Embryonic facial prominence (tissue), 1 donor: ENCODE measurements at regions not wholly inside any gene's neighbourhood (a gene's known extent, or its start where the extent isn't known, plus 50 kb on each side); places are given as distances from the start of the nearest gene placed in this dataset.

Source experiments
- DNase-seq: peaks from one replicate; pipeline ENCODE4 v3.0.0-alpha.2; 2016; ENCODE audit errors: extremely low spot score

DNA sequence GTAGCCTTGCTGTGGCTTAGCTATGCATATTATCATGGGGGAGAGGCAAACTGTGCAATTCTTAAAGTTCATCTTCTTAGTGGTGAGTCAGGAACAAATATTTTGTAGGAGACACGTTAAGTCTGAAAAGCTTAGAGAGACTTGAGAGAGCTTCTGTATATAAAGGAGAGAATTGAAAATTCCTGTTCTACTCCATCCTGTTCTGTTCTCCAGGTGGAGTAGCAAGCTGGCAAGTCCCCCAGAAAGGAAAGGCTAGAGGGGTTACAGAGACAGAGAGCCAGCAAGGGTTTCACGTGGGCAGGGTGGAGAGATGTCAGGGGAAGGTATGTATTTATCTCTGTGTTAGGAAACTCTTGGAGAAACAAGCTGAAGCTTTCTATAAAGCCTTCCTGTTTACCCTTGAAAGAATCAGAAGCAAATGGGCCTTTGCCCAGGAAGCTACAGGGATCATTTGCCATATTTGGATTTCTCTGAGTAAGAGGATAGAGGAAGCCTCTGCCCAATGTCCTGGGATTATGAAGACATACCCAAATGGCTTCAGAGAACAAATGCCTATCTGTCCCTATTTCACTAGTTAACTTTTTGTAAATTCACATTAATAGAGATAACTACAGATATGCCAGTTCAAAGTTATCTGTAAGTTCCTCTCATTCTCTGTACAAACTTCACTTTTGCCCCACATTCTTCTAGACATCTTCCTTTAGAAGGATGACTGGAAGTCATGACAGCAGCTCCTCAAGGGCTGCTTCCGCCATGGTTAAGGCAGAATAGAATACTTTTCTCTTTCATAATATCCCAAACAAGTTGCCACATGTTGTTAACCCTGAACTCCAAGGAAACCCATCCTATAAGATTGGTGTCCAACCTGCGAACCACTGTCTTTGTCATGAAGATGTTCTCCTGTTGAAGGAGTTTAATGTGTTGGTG is 126.7 kb upstream of the NEDD9 start:
- no peak for DNase-seq

DNA sequence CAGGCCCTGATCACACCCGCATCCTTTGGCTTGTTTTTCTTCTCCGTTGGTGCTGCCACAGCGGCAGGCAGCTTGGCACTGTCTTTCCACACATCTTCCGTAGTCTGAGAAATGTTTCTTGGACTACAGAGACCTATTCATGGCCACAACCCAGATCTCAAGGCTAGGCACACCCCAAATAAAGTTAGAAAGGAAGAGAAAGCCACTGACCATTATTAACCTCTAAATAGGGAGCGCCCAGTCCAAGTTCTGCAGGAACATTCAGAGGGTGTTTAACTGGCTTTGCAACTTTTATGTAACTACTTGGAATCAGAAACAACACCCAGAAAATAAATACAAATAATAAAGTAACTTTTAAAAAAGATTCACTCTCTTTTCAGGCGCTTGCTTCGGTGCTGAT is 124.8 kb upstream of the NEDD9 start:
- DNase-seq = no peak

DNA sequence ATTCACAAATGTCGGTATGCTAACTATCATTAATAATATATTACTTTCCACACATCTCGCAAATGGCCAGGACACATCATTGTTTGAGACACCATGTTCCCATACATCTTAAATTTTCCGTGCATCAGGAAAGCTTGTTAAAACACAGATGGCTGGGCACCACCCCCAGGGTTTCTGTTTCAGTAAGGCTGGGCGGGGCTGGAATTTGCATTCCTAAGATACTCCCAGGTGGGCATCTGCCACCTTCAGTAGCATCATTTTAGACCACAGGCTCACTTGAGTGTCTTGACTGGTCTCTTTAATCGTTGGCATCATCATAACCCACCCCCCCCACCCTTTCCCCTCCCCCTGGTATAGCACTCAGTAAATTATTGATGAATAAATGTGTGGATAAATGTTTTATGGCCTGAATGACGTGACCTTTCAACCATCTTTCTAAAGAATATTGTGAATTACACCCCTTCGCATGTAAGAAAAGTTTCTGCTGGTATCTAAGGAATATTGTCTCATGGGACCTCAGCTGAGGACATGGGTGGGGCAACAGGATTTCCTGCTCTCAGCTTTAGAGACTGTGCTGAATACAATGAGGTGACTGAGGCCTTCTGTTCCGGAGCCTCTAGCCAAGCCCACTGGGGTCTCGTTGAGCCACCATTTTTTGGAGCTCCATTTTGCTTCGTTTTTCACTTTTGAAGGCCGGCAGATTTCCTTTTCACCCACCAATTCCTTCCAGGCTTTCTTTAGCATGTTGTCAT is 124.1 kb upstream of the NEDD9 start:
- no peak for DNase-seq

DNA sequence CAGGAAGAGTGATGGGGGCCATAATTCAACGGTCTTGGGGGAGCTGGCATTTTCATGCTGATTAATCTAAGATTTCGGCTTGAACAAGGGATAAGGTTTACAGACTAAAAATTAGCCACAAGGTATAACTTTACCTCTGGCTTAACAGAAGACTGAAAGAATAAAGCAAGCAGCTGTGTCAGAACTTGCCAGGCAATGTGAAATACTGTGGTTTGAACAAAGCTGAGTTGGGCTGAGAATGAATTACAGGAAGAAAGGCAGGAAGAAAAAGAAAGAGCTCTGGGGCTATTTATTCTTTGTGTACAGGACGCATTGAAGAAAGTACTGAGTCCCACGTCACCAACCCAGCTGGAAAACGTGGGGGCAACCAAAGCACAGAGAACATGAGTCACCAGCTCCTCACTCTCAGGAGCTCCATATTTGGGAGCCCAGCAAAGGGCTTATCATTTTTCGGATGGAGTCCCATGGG is 121.5 kb upstream of the NEDD9 start:
- DNase-seq = no peak

DNA sequence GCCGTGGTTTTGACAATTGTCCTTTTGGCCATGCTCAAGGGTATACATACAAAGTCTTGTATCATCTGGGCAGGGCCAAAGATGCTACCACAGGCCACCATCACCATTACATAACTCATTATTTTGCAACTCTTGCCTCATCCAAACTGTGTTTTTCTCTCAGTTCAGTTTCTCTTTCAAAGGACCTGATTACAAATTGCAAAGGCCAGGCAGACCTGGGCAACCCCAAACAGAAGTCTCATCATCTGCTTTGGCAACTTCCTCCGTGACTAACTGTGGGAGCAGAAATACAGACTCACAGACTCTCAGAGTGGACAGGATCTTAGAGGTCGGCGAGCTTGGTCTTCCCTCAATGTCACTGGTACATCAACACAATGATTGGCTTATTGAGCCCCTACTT is 117.8 kb upstream of the NEDD9 start:
- no peak for DNase-seq

DNA sequence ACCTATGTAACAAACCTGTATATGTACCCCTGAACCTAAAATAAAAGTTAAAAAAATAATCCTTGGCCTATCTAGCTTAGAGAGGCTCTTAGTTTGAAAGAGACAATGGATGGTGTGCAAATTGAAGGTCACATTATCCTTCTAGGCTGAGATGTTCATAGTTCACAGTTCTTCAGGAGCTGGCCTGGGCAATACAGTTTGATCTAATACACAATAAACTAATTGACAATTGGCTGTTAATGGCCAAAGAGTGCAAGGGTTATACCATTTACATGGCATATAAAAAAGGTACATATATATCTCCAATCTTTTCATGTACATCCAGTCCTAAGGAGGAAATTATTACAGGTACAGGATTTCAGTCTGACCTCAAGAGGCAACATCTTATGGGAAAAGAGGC is 117.4 kb upstream of the NEDD9 start:
- no peak for DNase-seq

DNA sequence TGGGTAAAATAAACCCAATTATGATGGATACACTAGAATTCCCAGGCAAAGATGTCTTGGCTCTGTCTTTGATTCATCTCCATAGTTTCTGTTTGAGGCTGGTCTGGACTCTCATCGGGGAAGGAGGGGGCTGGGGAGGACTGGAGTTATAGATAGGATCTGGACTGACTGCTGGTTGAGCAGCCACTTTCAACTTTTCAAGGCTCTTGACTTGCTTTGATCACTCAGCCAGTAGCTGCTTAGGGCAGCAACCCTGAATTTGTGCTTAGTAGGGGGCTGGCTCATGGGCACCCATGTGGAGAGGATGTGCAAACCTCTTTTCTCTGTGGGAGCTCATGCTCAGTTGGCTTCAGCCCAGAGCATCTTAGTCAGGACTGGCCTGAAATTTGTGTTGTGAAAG is 114.0 kb upstream of the NEDD9 start:
- DNase-seq = no peak

DNA sequence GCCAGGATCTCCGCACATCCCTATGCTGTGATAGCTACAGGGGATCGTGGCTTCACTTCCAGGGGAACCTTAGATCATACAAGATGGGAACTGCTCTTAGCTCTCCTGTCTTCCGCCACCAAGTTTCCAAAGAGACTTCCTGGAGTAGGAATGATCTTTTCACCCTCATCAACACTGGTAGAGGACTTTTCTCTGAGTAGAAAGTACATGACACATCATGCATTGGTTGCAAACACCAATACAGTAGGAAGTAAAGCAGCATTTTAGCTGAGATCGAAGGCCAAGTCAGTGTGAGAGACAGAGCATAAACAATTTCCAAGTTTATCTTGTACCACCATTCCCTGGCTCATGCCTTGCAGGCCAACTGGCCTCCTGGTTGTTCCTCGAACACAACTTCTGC is 113.1 kb upstream of the NEDD9 start:
- no peak for DNase-seq

DNA sequence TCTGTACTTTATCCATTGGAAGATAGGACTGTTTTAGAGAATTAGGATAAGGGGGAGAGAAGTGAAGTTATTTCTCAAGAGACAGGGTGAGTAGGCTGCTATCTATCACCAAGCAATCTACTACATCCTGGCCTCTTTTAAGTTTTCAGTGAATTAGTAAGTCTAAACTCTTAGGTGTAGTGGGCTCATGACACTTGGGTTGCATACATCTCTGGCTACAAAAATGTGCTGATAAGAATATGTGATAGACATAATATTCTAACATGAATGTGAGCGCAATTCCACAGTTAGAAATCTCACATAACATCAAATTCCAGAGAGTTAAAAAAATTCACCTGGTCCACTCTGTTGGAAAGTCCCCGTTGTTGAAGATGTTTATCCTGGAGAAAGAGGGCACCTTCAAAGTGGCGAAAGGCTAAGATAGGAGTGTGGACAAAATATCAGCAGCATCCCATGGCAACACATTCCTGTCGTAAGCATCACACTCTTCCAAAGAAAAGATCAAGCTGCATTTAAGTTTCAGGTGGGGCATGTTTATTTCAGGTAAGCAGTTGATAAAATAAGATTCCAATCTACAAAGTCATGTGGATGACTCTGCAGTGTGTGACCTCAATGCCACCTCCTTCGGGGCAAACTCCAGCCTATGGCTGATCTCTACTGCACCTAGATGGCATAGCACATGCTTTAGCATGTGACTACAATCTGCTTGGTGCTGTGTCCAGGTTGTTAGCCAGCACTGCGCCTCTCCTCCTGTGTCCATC is 111.7 kb upstream of the NEDD9 start:
- DNase-seq = no peak

DNA sequence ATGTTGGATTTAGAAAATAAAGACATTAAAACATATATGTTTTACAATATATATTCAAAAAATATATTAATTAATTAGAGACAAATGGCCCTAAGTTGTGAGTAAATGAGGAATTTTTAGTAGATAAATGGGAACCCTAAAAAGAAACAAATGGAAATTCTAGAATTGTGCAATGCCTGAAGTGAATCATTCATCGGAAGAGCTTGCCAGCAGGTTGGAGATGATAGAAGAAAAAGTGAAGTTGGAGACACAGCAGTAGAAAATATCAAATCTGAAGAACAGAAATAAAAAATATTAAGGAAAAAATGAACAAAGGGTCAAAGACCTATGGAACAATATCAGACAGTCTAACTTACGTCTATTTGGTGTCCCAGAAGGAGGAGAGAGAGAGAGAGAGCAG is 109.4 kb upstream of the NEDD9 start:
- DNase-seq = no peak

DNA sequence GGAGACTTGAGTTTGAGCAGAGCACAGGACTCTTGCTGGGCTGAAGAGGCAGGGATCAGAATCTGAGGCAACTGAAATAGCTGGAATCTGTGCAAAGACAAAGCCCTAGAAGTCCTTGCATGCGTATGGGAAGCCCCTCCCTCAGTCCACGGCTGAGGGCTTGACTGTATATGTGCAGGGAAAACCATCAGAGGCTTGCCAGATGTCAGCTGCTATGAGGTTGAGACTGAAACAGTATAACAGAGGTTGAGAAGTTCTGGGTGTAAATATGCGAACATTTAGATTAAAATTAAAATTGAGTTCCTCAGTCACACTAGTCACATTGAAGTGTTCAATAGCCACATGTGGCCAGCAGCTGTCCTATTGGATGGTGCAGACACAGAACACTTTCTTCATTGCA is 108.8 kb upstream of the NEDD9 start:
- DNase-seq = no peak

DNA sequence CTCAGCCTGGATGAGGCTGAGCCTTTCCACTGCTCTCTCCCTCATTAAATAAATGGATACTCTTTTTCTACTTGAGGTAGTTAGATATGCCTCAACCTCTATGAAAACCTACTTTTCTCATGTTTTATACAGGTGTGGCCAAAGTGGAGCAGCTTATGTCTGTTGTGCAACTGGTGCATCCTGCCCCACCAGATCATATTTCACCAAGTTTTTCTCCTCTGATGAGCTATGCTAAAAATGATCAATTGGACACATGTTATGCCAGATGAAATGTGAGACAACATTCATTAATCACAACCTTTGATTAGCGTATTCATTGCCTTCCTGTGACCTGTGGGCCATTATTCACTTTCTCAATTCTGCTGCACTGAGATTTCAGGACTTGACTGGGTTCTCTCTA is 106.9 kb upstream of the NEDD9 start:
- DNase-seq = no peak

DNA sequence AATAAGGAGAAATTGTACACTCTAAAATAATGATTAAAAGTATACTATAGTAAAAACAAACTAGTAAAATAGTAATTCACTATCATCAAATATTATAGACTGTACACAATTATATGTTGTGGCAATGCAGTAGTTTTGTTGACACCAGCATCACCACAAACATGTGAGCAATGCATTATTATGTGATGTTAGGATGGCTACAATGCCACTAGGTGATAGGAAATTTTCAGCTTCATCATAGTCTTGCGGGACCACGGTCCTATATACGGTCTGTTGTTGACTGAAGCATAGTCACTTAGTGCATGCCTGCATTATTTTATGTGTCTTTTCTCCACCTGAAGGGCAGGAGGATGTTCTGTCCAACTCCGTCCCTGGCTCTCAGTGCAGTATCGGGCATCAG is 104.8 kb upstream of the NEDD9 start:
- DNase-seq = no peak

DNA sequence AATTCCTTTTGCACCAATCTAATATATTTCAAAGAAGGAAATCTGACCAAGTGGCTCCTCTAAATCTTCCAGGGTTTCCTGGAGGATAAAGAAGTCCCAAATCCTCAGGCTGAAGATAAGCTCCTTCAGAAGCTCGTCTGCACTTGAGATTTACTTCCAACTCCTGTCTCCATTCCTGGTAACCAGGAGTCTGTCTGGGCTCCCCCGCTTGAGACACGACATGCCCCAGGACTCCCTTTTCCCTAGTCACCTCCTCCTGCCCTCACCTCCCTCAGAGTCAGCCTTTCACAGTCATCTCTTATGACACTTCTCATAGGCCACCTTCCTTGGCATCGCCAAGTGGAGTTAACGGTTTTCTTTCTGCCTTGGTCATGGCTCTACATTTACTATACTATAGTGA is 103.4 kb upstream of the NEDD9 start:
- DNase-seq = no peak

DNA sequence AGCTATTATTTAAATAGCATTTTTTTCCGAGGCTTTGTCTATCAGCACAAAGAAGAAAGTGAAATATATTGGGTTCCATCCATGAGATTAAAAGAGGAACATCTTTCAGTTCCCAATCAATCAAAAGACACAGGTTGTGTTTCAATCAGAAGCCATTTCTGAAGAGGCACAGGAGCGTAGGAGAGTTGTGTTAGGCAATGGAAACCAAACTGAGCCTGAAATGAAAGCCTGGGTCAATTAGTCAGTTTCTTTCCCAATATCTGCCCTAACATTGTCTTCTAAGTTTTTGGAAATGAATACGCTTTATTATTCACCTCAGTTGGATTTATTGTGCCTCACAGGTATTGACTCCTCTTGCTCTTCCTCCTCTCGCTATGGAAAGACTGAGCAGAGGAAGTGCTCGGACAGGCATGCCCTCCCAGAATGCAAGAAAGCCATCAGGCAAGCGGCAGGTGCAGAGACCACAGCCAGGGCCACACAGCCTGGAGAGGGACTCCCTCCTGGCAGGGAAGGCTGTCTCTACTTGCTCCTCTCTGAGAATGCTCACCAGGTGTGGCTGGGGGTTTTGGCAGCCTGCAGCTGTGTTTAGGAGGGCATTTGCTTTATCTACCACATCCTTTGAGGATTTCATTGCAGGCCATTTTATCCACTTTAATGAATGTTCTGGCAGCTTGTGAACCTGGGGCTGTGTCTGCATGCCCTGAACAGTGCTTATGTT is 100.8 kb upstream of the NEDD9 start:
- DNase-seq = no peak

DNA sequence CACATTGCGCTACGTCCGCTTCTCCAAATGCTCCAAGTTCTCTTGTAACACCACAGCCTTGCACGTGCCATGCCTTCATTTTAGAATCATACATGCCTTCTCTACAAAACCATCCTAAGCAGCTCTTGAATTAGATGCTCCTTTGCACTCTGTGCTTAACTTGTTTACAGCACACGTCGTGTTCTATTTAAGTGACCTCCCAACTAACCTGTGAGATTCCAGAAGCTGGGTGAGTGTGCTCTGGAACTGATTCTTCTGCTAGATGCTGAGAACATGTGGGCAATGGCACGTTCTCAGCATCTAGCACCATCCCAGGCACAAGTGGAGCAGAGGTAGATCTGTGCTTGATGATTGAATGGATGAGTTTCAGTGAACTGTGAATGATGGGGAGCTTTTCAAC is 100.0 kb upstream of the NEDD9 start:
- no peak for DNase-seq

DNA sequence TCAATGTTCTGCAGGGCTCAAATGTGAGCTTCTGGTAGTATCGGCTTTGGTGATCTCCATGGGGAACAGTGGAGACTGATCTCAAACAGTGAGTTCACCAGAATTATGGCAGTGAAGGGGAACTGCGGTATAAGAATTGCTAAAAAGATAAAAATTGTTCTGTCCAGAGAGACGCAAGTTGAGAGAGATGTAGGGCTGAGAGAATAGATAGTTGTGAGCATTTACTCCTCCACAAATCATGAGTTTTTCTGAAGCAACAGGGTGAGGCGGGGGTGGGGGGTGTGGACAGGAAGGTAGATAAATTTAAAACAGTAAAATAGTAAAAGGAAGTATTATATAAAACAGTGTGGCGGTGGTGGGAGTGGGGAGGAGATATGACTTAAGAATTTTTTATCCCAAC is 98.6 kb upstream of the NEDD9 start:
- no peak for DNase-seq

DNA sequence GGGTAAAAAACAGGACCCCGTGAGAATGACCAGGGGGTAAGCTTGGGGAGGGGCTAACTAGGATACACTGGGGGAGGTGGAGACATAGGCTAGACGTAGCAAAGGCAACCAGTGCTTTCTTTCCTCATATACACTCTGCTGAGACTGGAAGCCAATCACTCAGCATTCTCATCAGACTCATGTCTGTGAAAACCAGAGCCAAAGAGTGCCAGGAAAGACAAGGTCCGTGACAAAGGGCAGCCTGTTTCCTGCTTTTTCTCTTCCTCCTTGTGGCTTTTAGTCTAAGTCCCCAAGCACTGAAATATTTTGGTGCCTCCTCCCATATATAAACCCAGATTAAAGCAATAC is 97.9 kb upstream of the NEDD9 start:
- no peak for DNase-seq

DNA sequence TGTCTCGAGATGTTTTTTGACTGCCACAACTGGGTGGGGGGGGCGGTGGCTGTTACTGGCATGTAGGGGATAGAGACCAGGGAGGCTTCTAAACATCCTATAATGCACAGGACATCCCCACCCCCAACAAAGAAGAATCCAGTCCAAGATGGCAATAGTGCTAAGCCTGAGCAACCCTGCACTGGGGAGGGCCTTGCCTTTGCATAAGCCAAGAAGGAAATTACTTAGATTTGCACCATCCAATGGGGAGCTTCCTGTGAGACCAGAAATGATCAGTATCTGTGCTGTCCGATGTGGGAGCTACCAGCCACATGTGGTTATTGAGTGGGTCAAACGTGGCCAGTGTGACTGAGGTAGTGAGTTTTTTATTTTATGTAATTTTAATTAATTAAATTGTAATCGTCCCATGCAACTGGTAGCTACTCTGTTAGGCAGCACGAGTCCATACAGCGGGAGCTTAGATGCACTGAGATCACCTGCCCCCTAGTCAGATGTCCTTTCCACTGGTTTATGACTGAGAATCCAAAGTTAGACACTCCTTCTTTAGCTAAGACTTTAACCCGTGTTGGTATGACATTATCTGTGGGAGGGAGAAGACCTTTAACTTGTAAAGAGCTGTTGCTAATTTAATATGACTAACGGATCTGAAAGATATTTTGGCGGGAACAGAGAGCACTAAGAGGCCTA is 97.4 kb upstream of the NEDD9 start:
- no peak for DNase-seq

DNA sequence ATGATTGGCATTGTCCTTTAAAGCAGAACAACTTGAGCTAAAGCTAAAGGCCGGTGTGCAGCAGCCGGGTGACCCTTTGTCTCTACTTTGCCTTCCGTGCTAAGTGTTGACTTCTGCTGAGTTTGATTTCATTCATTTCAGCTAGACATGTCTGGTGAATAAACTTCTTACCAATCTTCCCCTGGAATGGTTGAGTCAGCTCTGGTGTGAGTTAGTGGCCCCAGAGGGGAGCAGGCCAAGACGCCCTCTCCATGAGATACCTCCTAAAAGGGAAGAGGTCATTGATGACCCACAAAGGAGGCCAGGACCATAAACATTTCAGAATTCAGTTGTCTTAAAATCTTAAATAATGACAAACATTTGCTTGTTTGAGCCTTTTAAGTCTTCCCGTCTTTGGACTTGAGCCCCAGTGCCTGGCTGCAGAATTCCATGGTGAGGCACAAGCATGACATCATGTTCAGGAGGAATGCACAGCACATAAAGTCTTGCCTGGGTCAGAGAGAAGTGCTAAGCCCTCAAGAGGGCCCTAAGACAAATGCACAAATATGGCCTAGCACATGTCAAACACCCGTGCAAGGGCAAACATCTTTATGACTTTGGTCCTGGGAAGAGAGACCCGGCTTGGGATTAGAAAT is 96.3 kb upstream of the NEDD9 start:
- no peak for DNase-seq

DNA sequence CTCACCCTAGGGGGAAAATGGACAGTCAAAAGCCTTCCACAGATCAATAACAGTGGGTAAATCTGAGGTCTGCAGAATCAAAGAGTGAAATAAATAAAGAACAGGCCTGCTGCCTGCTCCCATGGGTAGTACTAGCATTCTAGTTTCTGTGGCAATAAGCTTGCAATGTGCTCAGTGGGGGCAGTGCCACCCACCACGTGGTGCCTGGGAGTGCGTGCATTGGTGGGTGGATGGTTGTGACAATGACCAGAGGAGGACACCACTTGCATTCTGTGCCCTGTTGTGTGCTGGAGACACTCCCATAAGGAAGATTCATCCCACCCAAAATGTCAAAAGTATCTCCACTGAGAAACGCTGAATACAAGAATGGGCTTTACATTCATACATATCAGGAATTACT is 95.5 kb upstream of the NEDD9 start:
- DNase-seq = no peak
